PC-3 (cell line): ENCODE measurements at regions not wholly inside any gene's neighbourhood (a gene's known extent, or its start where the extent isn't known, plus 50 kb on each side); places are given as distances from the start of the nearest gene placed in this dataset.

Source experiments
- ATAC-seq: fragments of 200-7000 bp; cut with Tn5 transposase; 2 replicates; pipeline ENCODE4 v1.9.1; 2020; ENCODE audit warnings: mild to moderate bottlenecking, moderate library complexity
- BruUV-seq: library from RNA; stranded (reverse); fragments of 400-500 nt; replicated peaks from 2 replicates; lab custom pipeline; 2021; lab: Mats Ljungman, UMichigan
- CTCF ChIA-PET: fragments of 300-600 bp; sonication (Branson Sonifier 250); formaldehyde crosslinking; loops from one replicate; lab custom pipeline; 2022; ENCODE audit warnings: antibody characterized with exemption; lab: Charles Lee
- POLR2A ChIA-PET: fragments of 300-600 bp; sonication (Branson Sonifier 250); formaldehyde crosslinking; loops from one replicate; lab custom pipeline; 2022; ENCODE audit warnings: antibody characterized with exemption; ENCODE audit not compliant: unreplicated experiment; lab: Charles Lee
- DNase-seq: peaks from one replicate; pipeline ENCODE4 v3.0.0-alpha.2; 2015
- H2AFZ ChIP-seq: fragments of 300-600 bp; sonication (generic); 2 replicates; pipeline ENCODE4 v1.6.0; 2016; ENCODE audit warnings: antibody characterized with exemption, low read length
- H3F3A ChIP-seq: fragments of 300-600 bp; sonication (generic); one replicate; pipeline ENCODE4 v1.6.0; 2017; ENCODE audit warnings: antibody characterized with exemption, low read length, control low read depth, mild to moderate bottlenecking; ENCODE audit not compliant: unreplicated experiment
- H3K27ac ChIP-seq: fragments of 300-600 bp; sonication (generic); 2 replicates; pipeline ENCODE4 v1.5.1; 2016; ENCODE audit warnings: mild to moderate bottlenecking, low read length
- H3K27me3 ChIP-seq: fragments of 300-600 bp; sonication (generic); 2 replicates; pipeline ENCODE4 v1.6.1; 2016; ENCODE audit warnings: low read length, mixed read lengths
- H3K36me3 ChIP-seq: fragments of 300-600 bp; sonication (generic); 2 replicates; pipeline ENCODE4 v1.6.1; 2016; ENCODE audit warnings: low read depth, mixed run types, low read length, mixed read lengths
- H3K4me1 ChIP-seq: fragments of 300-600 bp; sonication (generic); 2 replicates; pipeline ENCODE4 v1.5.1; 2016; ENCODE audit warnings: low read length; ENCODE audit not compliant: insufficient read depth
- H3K4me2 ChIP-seq: fragments of 300-600 bp; sonication (generic); 2 replicates; pipeline ENCODE4 v1.6.0; 2016; ENCODE audit warnings: low read length
- H3K4me3 ChIP-seq: fragments of 300-600 bp; sonication (generic); 2 replicates; pipeline ENCODE4 v1.5.1; 2016; ENCODE audit warnings: mild to moderate bottlenecking, low read length, mixed read lengths
- H3K79me2 ChIP-seq: fragments of 300-600 bp; sonication (generic); 2 replicates; pipeline ENCODE4 v1.6.1; 2017; ENCODE audit warnings: low read length, mixed read lengths
- H3K9ac ChIP-seq: fragments of 300-600 bp; sonication (generic); 2 replicates; pipeline ENCODE4 v1.6.0; 2016; ENCODE audit warnings: mild to moderate bottlenecking, low read length
- H3K9me2 ChIP-seq: fragments of 300-600 bp; sonication (generic); replicated peaks from 2 replicates; pipeline ENCODE4 v1.6.1; 2016; ENCODE audit warnings: mixed run types, low read length, mixed read lengths
- H3K9me3 ChIP-seq: fragments of 300-600 bp; sonication (generic); 2 replicates; pipeline ENCODE4 v1.6.1; 2016; ENCODE audit warnings: low read length, mixed read lengths
- H4K20me1 ChIP-seq: fragments of 300-600 bp; sonication (generic); 2 replicates; pipeline ENCODE4 v1.6.1; 2016; ENCODE audit warnings: low read length, mixed read lengths
- CTCF ChIP-seq: fragments of 300-600 bp; sonication (generic); conservative IDR thresholded peaks from 2 replicates; pipeline ENCODE4 v1.5.1; 2017; ENCODE audit warnings: antibody characterized with exemption, low read depth, mild to moderate bottlenecking, low read length
- EZH2 ChIP-seq: fragments of 300-600 bp; sonication (generic); IDR thresholded peaks from one replicate; pipeline ENCODE4 v1.6.1; 2017; ENCODE audit warnings: antibody characterized with exemption, mild to moderate bottlenecking, low read length; ENCODE audit not compliant: unreplicated experiment
- EZH2phosphoT487 ChIP-seq: fragments of 300-600 bp; sonication (generic); IDR thresholded peaks from 2 replicates; pipeline ENCODE4 v1.6.1; 2018; ENCODE audit warnings: mild to moderate bottlenecking, antibody characterized with exemption, low read length, borderline replicate concordance
- intact Hi-C: fragments of 100-400 bp; cut with micrococcal nuclease; formaldehyde crosslinking; loops from 2 replicates; pipeline ENCODE4 v1.9.0; 2023

GRCh38 chr21:21963911-21964310 is 965.7 kb downstream of the NCAM2 start:
- Histone ChIP-seq H4K20me1 (no peaks in the 10 kb centered on the region), H2AFZ (no peak overlapping the region), H3K4me3 (no peak overlapping the region), H3K4me1 (no peaks in the 10 kb centered on the region), H3F3A (no peaks in the 10 kb centered on the region), H3K27ac (no peak overlapping the region), H3K4me2 (no peak overlapping the region), H3K27me3 (no peaks in the 10 kb centered on the region), H3K9ac (no peak overlapping the region), H3K79me2 (no peaks in the 10 kb centered on the region), H3K9me3 (peaks cover 19% of the 10 kb centered on the region), H3K36me3 (no peaks in the 10 kb centered on the region), H3K9me2 (no peaks in the 10 kb centered on the region)
- TF ChIP-seq EZH2phosphoT487 (no peak), CTCF (no peak), EZH2 (no peak)
- ChIA-PET CTCF (no interaction called here), POLR2A (no interaction called here)
- no TSS peak for BruUV-seq
- ATAC-seq (no peak), DNase-seq (no peak)
- intact Hi-C loops: no loop called here

- H2AFZ ChIP-seq: no peak overlapping the region
- no peak for ATAC-seq
- POLR2A ChIA-PET: no interaction called here
- no peaks in the 10 kb centered on the region for H3F3A ChIP-seq
- H3K27ac ChIP-seq: no peak overlapping the region
- BruUV-seq: no TSS peak
- H3K9ac ChIP-seq: no peak overlapping the region
- DNase-seq: no peak
- H3K79me2 ChIP-seq: no peaks in the 10 kb centered on the region
- H3K4me1 ChIP-seq: no peaks in the 10 kb centered on the region
- no peak overlapping the region for H3K4me2 ChIP-seq
- H3K4me3 ChIP-seq: no peak overlapping the region
- no peaks in the 10 kb centered on the region for H3K36me3 ChIP-seq
- no peaks in the 10 kb centered on the region for H3K27me3 ChIP-seq
- H4K20me1 ChIP-seq: no peaks in the 10 kb centered on the region
- TF ChIP-seq EZH2 (no peak), CTCF (no peak), EZH2phosphoT487 (no peak)
- H3K9me2 ChIP-seq: no peaks in the 10 kb centered on the region
- intact Hi-C loops: no loop called here
- H3K9me3 ChIP-seq: peaks cover 14% of the 10 kb centered on the region
- CTCF ChIA-PET: no interaction called here
Observed at GRCh38 chr21:21968810-21969209, 970.6 kb downstream of the NCAM2 start.

GRCh38 chr21:21969211-21969610 is 971.0 kb downstream of the NCAM2 start:
- no peaks in the 10 kb centered on the region for H3F3A ChIP-seq
- POLR2A ChIA-PET: no interaction called here
- intact Hi-C loops: no loop called here
- H3K36me3 ChIP-seq: no peaks in the 10 kb centered on the region
- no peak overlapping the region for H3K9ac ChIP-seq
- no peaks in the 10 kb centered on the region for H3K27me3 ChIP-seq
- H3K9me3 ChIP-seq: peaks cover 11% of the 10 kb centered on the region; the same call in 1 of the 2 replicates
- no peak overlapping the region for H3K4me2 ChIP-seq
- ATAC-seq (no peak), DNase-seq (no peak)
- H2AFZ ChIP-seq: no peak overlapping the region
- TF ChIP-seq EZH2phosphoT487 (no peak), CTCF (no peak), EZH2 (no peak)
- no TSS peak for BruUV-seq
- no peaks in the 10 kb centered on the region for H4K20me1 ChIP-seq
- H3K4me1 ChIP-seq: no peaks in the 10 kb centered on the region
- no peak overlapping the region for H3K27ac ChIP-seq
- H3K4me3 ChIP-seq: no peak overlapping the region
- no peaks in the 10 kb centered on the region for H3K9me2 ChIP-seq
- CTCF ChIA-PET: no interaction called here
- no peaks in the 10 kb centered on the region for H3K79me2 ChIP-seq
